Glutamatergic neuron (in vitro differentiated cells): ENCODE measurements at regions not wholly inside any gene's neighbourhood (a gene's known extent, or its start where the extent isn't known, plus 50 kb on each side); places are given as distances from the start of the nearest gene placed in this dataset.

Source experiments
- DNase-seq: peaks from one replicate; pipeline ENCODE4 v3.0.0; 2022
- H3K27ac Mint-ChIP-seq: one replicate; pipeline ENCODE4 v1.8.0; 2020; ENCODE audit warnings: mild to moderate bottlenecking, mixed read lengths, inconsistent platforms; ENCODE audit not compliant: unreplicated experiment
- H3K27me3 Mint-ChIP-seq: one replicate; pipeline ENCODE4 v1.8.0; 2020; ENCODE audit warnings: mild to moderate bottlenecking, moderate library complexity, mixed read lengths, inconsistent platforms; ENCODE audit not compliant: unreplicated experiment
- H3K36me3 Mint-ChIP-seq: one replicate; pipeline ENCODE4 v1.8.0; 2020; ENCODE audit warnings: mild to moderate bottlenecking, mixed read lengths, inconsistent platforms; ENCODE audit not compliant: unreplicated experiment
- H3K4me1 Mint-ChIP-seq: one replicate; pipeline ENCODE4 v1.8.0; 2020; ENCODE audit warnings: mild to moderate bottlenecking, low read depth, mixed read lengths, inconsistent platforms; ENCODE audit not compliant: unreplicated experiment
- H3K4me3 Mint-ChIP-seq: one replicate; pipeline ENCODE4 v1.8.0; 2020; ENCODE audit warnings: mild to moderate bottlenecking, mixed read lengths, inconsistent platforms; ENCODE audit not compliant: unreplicated experiment
- H3K9me3 Mint-ChIP-seq: one replicate; pipeline ENCODE4 v1.8.0; 2020; ENCODE audit warnings: mild to moderate bottlenecking, moderate library complexity, mixed read lengths, inconsistent platforms; ENCODE audit not compliant: unreplicated experiment
- CTCF ChIP-seq: fragments of 200-600 bp; sonication (generic); IDR thresholded peaks from one replicate; pipeline ENCODE4 v1.5.0; 2021; ENCODE audit not compliant: partially characterized antibody, unreplicated experiment

DNA sequence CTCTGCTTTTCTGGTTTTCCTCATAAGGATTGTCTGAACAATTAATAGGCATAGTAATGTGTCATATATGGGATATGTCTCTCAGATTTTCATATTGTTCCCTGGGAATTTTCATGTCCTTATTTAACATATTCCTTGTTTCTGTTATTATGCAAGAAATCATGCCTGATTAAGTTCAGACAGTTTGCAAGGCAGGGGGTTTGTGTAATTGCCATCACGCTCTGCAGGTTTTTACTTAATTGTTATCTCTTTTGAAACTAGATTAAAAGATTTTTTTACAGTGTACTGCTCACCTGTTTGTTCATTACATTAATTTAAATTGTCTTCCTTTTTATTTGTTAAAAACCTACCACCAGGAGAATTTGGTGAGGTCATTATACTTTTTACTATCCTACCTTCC is 1253.2 kb upstream of the PRR20A start:
- TF ChIP-seq CTCF, result no peak
- Mint-ChIP-seq H3K27ac (no peak overlapping the region), H3K9me3 (peaks cover 1% of the 10 kb centered on the region), H3K4me1 (no peaks in the 10 kb centered on the region), H3K4me3 (no peak overlapping the region), H3K27me3 (no peaks in the 10 kb centered on the region), H3K36me3 (no peaks in the 10 kb centered on the region)
- DNase-seq, result no peak

DNA sequence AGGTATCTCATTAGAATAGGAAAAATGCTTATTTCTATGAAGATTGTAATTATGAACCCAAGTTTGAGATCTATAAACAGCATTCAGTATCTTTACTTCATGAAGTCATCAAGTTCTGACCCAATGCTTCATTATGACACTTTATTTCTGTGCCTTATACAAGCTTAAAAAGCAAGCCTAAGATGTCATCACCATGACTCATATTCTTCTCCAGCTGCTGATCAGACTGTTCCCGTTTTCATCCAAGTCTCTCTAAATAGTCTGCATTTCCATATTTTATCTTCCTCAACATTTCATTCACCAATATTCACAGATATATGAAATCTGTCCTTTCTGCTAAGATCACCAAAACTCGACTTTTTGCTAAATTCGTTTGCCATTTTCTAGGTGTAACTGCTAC is 1247.2 kb upstream of the PRR20A start:
- Mint-ChIP-seq H3K9me3 (peaks cover 1% of the 10 kb centered on the region), H3K27ac (no peak overlapping the region), H3K27me3 (no peaks in the 10 kb centered on the region), H3K4me1 (no peaks in the 10 kb centered on the region), H3K4me3 (no peak overlapping the region), H3K36me3 (no peaks in the 10 kb centered on the region)
- DNase-seq, result no peak
- TF ChIP-seq CTCF, result no peak

- Mint-ChIP-seq H3K27ac (no peak overlapping the region), H3K27me3 (no peaks in the 10 kb centered on the region), H3K4me3 (no peak overlapping the region), H3K9me3 (no peaks in the 10 kb centered on the region), H3K4me1 (no peaks in the 10 kb centered on the region), H3K36me3 (no peaks in the 10 kb centered on the region)
- no peak for TF ChIP-seq CTCF
- DNase-seq, result no peak
These were observed 1203.5 kb upstream of the PRR20A start for GRCh38 chr13:55937180-55937579.

GRCh38 chr13:55948175-55948574 is 1192.5 kb upstream of the PRR20A start:
- no peak for DNase-seq
- H3K36me3 Mint-ChIP-seq, result no peaks in the 10 kb centered on the region
- H3K4me1 Mint-ChIP-seq, result no peaks in the 10 kb centered on the region
- no peak for TF ChIP-seq CTCF
- H3K4me3 Mint-ChIP-seq, result no peak overlapping the region
- no peak overlapping the region for H3K27ac Mint-ChIP-seq
- peaks cover 6% of the 10 kb centered on the region for H3K9me3 Mint-ChIP-seq
- no peaks in the 10 kb centered on the region for H3K27me3 Mint-ChIP-seq

DNA sequence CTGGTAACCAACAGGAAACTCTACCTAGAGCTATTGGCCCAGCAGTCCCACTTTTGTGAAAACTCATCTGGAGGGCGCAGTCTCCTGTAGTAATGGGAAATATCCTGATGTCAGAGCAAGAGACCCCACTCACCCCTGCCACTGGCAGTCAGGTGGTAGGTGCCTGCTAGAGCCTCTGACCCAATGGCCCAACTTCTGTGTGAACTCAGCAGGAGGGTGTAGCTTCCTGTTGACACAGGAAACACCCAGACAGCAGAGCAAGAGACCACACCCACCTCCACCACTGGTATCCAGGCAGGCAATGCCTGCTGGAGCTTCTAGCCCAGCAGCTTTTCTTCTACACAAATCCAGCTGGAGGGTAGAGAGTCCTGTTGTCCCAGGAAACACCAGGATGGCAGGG is 1176.8 kb upstream of the PRR20A start:
- Mint-ChIP-seq H3K27me3 (peaks cover 2% of the 10 kb centered on the region), H3K9me3 (peaks cover 1% of the 10 kb centered on the region), H3K36me3 (no peaks in the 10 kb centered on the region), H3K4me3 (no peak overlapping the region), H3K4me1 (no peaks in the 10 kb centered on the region), H3K27ac (no peak overlapping the region)
- TF ChIP-seq CTCF, result no peak
- no peak for DNase-seq
